GM19438 (cell line): ENCODE measurements at regions not wholly inside any gene's neighbourhood (a gene's known extent, or its start where the extent isn't known, plus 50 kb on each side); places are given as distances from the start of the nearest gene placed in this dataset.
A peak's percentile ranks its signal among the peaks of the same experiment; 100 is the strongest.
"Not testable (repeated sequence)": the region's sequence is repeated elsewhere in the genome, so short reads cannot be mapped to it uniquely, and the experiment has no call there.

Experiments used
- ATAC-seq: cut with Tn5 transposase; IDR thresholded peaks from one replicate; pipeline ENCODE4 v1.9.1; 2021; ENCODE audit warnings: low read depth; ENCODE audit not compliant: unreplicated experiment

GRCh38 chrX:22748093-22748999 is 251.4 kb upstream of the DDX53 start:
- ATAC-seq, result peak; percentile 88

- ATAC-seq, result peak; percentile 88
Measured at GRCh38 chrX:22758807-22759481, 240.8 kb upstream of the DDX53 start.

- ATAC-seq, result no peak
Measured at GRCh38 chrX:22760513-22761057, 239.2 kb upstream of the DDX53 start.

GRCh38 chrX:22788221-22788620 is 211.5 kb upstream of the DDX53 start:
- ATAC-seq, result no peak

GRCh38 chrX:22795671-22796070 is 204.1 kb upstream of the DDX53 start:
- ATAC-seq, result no peak

GRCh38 chrX:22800360-22800759 is 199.4 kb upstream of the DDX53 start:
- no peak for ATAC-seq

DNA sequence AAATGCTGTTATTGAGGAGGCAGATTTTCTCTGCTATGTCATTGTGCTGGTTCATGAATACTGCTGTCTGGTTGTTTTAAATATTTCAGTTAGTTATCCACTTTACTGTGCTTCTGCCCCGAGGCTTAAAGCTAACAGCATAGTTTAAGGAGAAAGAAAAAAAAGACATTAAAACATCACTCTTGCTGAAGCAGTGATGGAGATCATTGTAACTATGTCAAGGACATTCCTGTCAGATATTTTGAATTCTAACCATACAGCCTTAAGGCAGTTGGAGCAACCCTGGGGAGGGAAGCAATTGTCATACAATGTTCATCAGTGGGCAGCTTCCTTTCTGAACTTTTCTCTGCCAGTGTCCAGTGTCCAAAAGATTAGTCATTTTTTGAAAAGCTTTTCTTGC is 199.0 kb upstream of the DDX53 start:
- ATAC-seq, result no peak

DNA sequence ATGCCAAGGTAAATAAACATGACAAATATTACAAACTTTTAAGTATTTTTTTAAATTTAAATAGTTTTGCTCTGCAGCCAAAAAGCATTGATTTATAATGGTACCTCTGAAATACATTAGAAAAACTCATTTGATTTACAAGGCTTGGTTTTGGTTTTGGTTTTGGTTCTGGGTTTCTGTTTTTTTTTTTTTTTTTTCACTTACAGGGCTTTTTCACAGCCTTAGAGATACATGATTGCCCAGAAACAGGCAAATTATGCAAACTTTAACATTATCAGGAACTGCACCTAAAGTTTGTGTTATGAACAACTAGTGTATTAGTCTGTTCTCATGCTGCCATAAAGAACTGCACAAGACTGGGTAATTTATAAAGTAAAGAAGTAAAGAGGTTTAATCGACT is 196.4 kb upstream of the DDX53 start:
- ATAC-seq, result peak; percentile 56

DNA sequence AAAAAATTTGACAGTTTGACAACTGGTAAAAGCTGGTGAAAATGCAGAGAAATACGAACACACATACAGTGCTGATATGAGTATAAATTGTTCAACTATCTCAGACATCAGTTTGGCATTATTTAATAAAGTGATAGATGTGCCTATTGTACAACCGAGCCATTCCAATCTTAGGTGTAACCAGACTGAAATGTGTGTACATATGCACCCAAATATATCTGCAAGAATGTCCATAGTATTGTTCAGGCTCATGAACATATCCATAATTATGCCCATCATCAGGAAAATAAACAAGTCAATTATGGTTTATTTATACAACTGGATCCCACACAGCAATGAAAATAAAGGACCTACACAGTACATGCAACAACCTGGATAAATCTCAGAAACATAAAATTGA is 188.9 kb upstream of the DDX53 start:
- ATAC-seq, result no peak

- ATAC-seq, result no peak
Measured at GRCh38 chrX:22818061-22818460, 181.7 kb upstream of the DDX53 start.

GRCh38 chrX:22855693-22856092 is 144.1 kb upstream of the DDX53 start:
- no peak for ATAC-seq

DNA sequence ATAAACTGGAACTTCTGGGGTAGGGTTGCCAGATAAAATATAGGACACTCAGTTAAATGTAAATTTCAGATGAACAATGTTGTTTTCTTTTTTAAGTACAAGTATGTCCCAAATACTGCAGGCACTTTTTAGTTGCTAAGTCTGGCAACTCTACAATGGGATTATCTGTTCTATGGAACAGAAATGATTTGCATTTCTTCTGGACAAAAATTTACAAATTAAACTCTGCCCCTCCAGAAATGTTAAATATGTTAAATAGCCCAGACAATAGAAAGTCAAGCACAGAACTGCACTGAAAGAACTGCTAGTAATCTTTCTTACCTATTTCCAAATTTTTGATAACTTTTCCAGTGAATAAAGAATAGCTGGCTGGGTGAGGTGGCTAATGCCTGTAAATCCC is 140.1 kb upstream of the DDX53 start:
- ATAC-seq, result no peak

DNA sequence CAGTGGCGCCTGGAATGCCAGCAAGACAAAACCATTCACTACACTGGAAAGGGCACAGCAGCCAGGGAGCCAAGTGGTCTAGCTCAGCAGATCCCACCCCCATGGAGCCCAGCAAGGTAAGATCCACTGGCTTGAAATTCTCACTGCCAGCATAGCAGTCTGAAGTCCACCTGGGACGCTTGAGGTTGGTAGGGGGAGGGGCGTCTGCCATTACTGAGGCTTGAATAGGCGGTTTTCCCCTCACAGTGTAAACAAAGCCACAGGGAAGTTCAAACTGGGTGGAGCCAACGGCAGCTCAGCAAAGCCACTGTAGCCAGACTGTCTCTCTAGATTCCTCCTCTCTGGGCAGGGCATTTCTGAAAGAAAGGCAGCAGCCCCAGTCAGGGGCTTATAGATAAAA is 133.0 kb upstream of the DDX53 start:
- ATAC-seq, result not testable (repeated sequence)

GRCh38 chrX:22882543-22882942 is 117.2 kb upstream of the DDX53 start:
- no peak for ATAC-seq

DNA sequence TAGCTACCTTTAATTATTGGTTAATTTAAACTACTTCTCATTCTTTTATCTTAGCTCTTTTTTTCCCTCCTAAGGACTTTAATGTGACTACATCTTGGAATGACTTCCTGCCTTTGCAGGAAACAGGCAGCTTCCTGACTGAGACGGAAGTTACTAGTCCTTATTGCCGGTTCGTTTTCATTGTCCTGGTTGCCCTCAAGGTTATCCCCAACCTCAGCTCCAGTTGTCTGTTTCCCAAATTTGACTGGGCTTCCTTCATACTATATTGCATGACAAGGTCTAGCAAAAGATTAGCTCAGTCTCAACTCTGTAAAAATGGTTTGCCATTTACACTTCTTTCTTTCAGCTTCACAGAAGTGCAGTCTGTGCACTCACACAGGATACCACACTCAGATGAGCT is 109.9 kb upstream of the DDX53 start:
- ATAC-seq, result no peak

DNA sequence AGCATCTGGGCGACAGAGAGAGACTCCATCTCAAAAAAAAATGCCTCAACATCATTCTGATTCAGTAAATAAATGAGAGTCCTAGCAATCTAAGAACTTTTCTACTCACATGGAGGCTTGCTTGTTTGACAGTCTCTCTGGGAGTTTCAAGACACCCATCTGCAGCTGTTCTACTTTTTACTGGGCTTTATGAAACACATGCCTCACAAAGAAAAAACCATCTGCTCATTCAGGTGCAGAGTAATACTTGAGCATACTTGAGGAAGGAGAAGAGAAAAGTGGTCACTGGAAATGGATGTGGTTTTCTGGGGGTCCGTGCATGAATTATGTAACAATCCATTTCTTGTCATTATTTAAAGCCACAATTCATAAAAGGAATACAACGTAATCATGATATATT is 87.1 kb upstream of the DDX53 start:
- ATAC-seq, result no peak

GRCh38 chrX:22922961-22923360 is 76.8 kb upstream of the DDX53 start:
- ATAC-seq, result no peak

- ATAC-seq, result no peak
Measured at GRCh38 chrX:22934640-22935039, 65.1 kb upstream of the DDX53 start.

DNA sequence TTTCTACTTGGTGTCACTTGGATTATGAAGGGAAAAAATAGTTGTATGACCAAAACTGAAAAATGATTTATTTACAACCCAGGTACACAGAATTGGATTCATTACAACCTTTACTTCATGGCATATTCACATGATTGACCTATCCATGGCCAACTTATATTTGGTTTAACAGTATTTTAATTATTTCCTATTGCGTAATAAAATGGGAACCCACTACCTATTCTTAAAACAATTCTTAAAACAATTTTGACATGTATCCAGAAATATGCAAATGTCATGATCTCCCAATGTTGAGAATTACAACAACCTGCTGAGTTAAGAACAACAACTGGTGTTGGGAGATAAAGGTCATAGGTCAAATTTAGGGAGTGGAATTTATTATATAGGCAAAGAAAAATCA is 54.8 kb upstream of the DDX53 start:
- no peak for ATAC-seq
